ENCODE measurements at regions not wholly inside any gene's neighbourhood (a gene's known extent, or its start where the extent isn't known, plus 50 kb on each side); places are given as distances from the start of the nearest gene placed in this dataset.
A peak's percentile ranks its signal among the peaks of the same experiment; 100 is the strongest.

- no peak for DNase-seq
Observed at GRCh38 chr17:73819440-73820395, 175.5 kb upstream of the SDK2 start.

- no peak for DNase-seq
Observed at GRCh38 chr17:73820686-73821448, 176.6 kb upstream of the SDK2 start.

- DNase-seq, result no peak
Observed at GRCh38 chr17:73821665-73822064, 177.4 kb upstream of the SDK2 start.

- no peak for DNase-seq
Observed at GRCh38 chr17:73822371-73822770, 178.1 kb upstream of the SDK2 start.

- DNase-seq, result no peak
Observed at GRCh38 chr17:73823684-73824083, 179.4 kb upstream of the SDK2 start.

GRCh38 chr17:73824321-73824720 lies 180.1 kb upstream of the SDK2 start:
- no peak for DNase-seq

- no peak for DNase-seq
Observed at GRCh38 chr17:73826181-73826871, 182.1 kb upstream of the SDK2 start.

- DNase-seq, result no peak
Observed at GRCh38 chr17:73826872-73827228, 182.6 kb upstream of the SDK2 start.

- DNase-seq, result no peak
Observed at GRCh38 chr17:73827627-73828291, 183.5 kb upstream of the SDK2 start.

GRCh38 chr17:73829676-73830280 lies 185.5 kb upstream of the SDK2 start:
- no peak for DNase-seq

- DNase-seq, result no peak
Observed at GRCh38 chr17:73831699-73832098, 187.5 kb upstream of the SDK2 start.

- DNase-seq, result no peak
Observed at GRCh38 chr17:73833775-73834488, 189.7 kb upstream of the SDK2 start.

- DNase-seq, result no peak
Observed at GRCh38 chr17:73834684-73835343, 190.6 kb upstream of the SDK2 start.

- DNase-seq, result no peak
Observed at GRCh38 chr17:73835605-73836004, 191.4 kb upstream of the SDK2 start.

GRCh38 chr17:73838815-73839214 lies 194.6 kb upstream of the SDK2 start:
- peak; percentile 13 for DNase-seq

GRCh38 chr17:73840829-73841228 lies 196.6 kb upstream of the SDK2 start:
- DNase-seq, result no peak

GRCh38 chr17:73841431-73842060 lies 197.3 kb upstream of the SDK2 start:
- DNase-seq, result no peak

- DNase-seq, result no peak
Observed at GRCh38 chr17:73847952-73848351, 203.7 kb upstream of the SDK2 start.

- no peak for DNase-seq
Observed at GRCh38 chr17:73850426-73850825, 206.2 kb upstream of the SDK2 start.

- no peak for DNase-seq
Observed at GRCh38 chr17:73851091-73851490, 206.8 kb upstream of the SDK2 start.

GRCh38 chr17:73851921-73852320 lies 207.7 kb upstream of the SDK2 start:
- DNase-seq, result no peak
